ES-I3 (cell line): ENCODE measurements at regions not wholly inside any gene's neighbourhood (a gene's known extent, or its start where the extent isn't known, plus 50 kb on each side); places are given as distances from the start of the nearest gene placed in this dataset.
A peak's percentile ranks its signal among the peaks of the same experiment; 100 is the strongest.
"Not testable (repeated sequence)": the region's sequence is repeated elsewhere in the genome, so short reads cannot be mapped to it uniquely, and the experiment has no call there.

Experiments
- H3K36me3 ChIP-seq: 2 replicates; pipeline ENCODE4 v1.6.1; 2013; ENCODE audit warnings: mild to moderate bottlenecking, low read length, control low read depth, moderate library complexity; ENCODE audit not compliant: insufficient read depth
- H3K4me1 ChIP-seq: 2 replicates; pipeline ENCODE4 v1.6.1; 2013; ENCODE audit warnings: mild to moderate bottlenecking, control low read depth, low read length; ENCODE audit not compliant: insufficient read depth
- H3K9ac ChIP-seq: 2 replicates; pipeline ENCODE4 v1.6.1; 2013; ENCODE audit warnings: low read depth, mild to moderate bottlenecking, low read length, moderate library complexity
- H3K9me3 ChIP-seq: 2 replicates; pipeline ENCODE4 v1.6.1; 2013; ENCODE audit warnings: mild to moderate bottlenecking, low read length, moderate library complexity; ENCODE audit not compliant: control insufficient read depth, insufficient read depth

DNA sequence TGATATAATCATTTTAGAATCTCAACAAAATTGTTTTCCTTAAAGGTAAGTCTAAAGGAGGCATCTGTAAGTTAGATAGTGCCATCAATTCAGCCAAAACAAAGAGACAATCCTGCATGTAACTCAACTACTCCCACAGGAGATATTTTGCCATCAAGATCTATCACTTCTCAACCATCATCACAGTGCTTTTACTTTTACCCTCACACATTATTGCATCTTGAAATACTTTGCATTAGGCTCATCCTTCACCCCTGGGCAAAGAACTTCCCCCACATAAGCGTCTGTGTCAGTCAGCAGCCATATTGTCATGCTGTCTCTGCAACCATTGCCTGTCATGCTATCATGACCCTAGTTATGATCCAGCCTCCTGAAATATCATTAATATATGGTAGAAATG, 54.9 kb upstream of the NLGN1 start:
- no peaks in the 10 kb centered on the region for H3K4me1 ChIP-seq
- no peaks in the 10 kb centered on the region for H3K36me3 ChIP-seq
- no peaks in the 10 kb centered on the region for H3K9me3 ChIP-seq
- H3K9ac ChIP-seq = no peak overlapping the region

DNA sequence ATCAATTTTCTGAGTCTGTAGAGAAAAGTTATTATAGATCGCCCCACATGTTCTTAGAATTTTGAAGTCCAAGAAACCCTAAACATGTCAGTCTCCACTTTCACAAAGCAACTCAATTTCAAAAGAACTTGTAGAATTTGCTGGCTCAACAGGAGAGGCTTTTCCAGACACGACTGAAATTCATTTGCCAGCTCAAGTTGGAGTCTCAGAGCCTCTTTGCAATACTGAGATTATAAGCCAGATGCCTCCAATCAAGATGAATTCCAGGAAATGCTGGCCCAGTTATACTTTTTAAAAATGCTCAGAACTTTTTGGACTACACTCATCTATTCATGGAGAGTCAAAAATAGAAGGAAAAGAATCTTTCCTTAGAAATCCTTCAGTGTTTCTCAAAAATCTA, 56.9 kb upstream of the NLGN1 start:
- no peaks in the 10 kb centered on the region for H3K36me3 ChIP-seq
- H3K9ac ChIP-seq = no peak overlapping the region
- H3K9me3 ChIP-seq = no peaks in the 10 kb centered on the region
- H3K4me1 ChIP-seq = no peaks in the 10 kb centered on the region

DNA sequence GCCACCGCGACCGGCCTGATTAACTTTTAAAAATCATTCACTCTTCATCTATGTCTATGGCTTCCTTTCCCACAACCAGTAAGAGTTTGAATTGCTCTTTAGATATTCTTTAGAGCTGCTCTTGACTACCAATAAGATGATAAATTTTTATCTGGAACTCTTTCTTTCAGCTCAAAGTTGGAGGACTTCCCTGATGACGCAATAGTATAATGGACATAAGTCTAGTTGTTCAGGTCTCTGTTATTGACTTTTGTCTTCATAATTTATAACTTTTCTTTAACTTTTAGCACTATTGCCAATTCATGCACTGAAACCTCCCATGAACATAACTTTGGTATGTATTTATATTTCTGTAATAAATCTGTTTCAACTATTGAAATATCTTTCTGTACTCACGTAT, 61.3 kb upstream of the NLGN1 start:
- H3K4me1 ChIP-seq = no peaks in the 10 kb centered on the region
- no peaks in the 10 kb centered on the region for H3K36me3 ChIP-seq
- H3K9ac ChIP-seq = no peak overlapping the region
- H3K9me3 ChIP-seq = no peaks in the 10 kb centered on the region

DNA sequence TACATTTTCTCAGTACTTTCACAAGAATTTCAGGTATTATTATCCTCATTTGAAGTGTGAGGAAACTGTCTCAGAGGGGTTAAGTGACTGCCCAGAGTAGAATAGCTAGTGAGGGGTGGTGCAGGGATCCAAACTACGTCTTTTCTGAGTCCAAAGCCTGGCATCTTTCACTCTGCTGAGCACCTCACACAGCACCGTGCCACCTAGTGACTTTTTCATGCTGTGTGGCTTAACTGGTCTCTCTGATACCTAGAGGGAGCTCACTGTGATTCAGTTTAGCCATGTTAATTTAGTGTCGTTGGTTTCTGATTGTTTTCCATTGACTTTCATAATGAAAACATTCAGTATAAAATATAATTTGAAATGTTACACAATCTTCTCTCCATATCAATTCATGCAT, 91.4 kb upstream of the NLGN1 start:
- Histone ChIP-seq H3K4me1 (peaks cover 13% of the 10 kb centered on the region; the same call in 1 of the 2 replicates), H3K9ac (no peak overlapping the region)

DNA sequence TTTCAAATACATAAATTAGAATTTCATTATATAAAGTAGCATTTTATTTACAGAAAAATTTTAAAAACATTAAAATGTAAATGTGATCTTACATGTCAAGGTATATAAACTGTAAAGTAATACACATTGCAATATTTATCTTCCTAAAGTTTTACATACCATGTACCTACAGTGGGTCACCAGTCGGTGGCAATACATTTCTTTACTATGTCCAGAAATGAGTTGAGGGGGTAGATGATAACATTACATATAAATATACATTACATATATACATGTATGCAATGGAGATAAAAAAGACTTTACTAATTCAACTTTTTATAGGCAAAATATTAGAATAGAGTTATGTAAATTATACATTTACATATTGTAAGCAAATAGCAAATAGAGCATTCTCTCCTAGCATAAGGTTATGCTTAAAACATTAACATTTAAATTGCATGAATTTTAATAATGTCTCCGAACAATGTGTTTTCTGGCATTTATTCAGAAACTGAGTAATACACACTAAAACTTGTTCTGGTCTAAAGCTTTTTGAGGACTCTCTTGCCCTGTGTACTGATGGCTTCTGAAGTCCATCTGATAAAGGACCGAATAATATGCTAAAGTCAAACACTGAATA, 93.3 kb upstream of the NLGN1 start:
- H3K4me1 ChIP-seq = peaks cover 14% of the 10 kb centered on the region; the same call in 1 of the 2 replicates
- no peaks in the 10 kb centered on the region for H3K36me3 ChIP-seq
- H3K9me3 ChIP-seq = no peaks in the 10 kb centered on the region
- H3K9ac ChIP-seq = no peak overlapping the region

More for the DNA sequence above, 91.4 kb upstream of the NLGN1 start:
- H3K9me3 ChIP-seq = no peaks in the 10 kb centered on the region
- H3K36me3 ChIP-seq = no peaks in the 10 kb centered on the region

DNA sequence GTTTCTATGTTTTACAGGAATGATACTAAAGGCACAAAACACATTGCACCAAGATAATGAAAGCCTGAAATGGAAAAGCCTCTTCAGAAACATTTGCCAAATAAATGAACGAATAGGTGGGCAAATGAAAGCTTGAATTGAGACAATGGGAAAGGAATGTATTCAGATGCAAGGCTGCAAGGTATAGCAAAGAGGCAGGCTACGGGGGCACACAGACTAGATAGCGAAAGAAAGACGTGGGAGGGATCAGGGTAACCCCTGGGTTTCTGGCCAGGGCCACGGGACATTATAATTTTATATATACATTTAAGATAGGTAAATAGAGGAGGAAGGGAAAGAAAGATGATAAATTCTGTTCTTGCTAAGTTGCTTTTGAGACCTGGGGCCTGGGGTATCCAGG, 95.9 kb upstream of the NLGN1 start:
- Histone ChIP-seq H3K9ac (peak overlapping the region; percentile 12; the same call in 1 of the 2 replicates), H3K36me3 (no peaks in the 10 kb centered on the region), H3K4me1 (peaks cover 12% of the 10 kb centered on the region; the same call in 1 of the 2 replicates), H3K9me3 (no peaks in the 10 kb centered on the region)

DNA sequence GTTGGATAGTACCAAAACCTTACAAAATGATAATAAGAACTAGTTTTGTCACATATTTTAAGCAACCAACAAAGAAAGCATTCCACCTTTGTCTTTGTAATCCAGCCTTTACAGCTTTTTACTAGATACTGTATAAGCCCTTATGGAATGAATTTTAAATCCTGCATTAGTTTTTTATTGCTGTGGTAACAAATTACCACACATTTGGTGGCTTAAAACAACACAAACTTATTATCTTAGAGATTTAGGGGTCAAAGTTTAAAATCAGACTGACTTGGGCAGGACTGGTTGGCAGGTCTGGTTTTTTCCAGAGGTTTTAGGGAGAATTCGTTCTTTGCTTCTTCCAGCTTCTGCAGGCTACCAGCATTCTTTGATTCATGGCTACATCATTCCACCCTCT, 108.5 kb upstream of the NLGN1 start:
- no peaks in the 10 kb centered on the region for H3K36me3 ChIP-seq
- H3K4me1 ChIP-seq = no peaks in the 10 kb centered on the region
- no peaks in the 10 kb centered on the region for H3K9me3 ChIP-seq
- H3K9ac ChIP-seq = no peak overlapping the region

DNA sequence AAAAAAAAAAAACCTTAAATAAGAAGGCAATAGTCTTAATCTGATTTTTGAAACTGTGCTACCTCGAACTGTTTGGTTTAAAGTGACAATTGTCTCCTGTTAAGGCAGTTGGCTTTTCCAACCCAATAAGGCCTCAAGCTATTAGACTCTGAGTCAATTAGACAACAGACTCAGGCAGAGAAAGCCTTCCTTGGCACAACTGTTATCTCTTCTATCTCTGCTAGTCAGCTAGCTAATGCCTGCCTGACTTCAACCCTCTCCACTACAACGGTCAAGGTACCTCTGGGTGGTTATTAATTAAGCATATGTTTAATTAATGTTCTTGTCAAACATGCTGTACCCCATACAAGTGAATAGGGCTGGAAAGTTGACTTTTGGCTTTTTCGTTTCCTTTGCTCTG, 110.2 kb upstream of the NLGN1 start:
- no peaks in the 10 kb centered on the region for H3K36me3 ChIP-seq
- H3K4me1 ChIP-seq = peaks cover 3% of the 10 kb centered on the region; the same call in 1 of the 2 replicates
- H3K9ac ChIP-seq = no peak overlapping the region
- H3K9me3 ChIP-seq = no peaks in the 10 kb centered on the region

DNA sequence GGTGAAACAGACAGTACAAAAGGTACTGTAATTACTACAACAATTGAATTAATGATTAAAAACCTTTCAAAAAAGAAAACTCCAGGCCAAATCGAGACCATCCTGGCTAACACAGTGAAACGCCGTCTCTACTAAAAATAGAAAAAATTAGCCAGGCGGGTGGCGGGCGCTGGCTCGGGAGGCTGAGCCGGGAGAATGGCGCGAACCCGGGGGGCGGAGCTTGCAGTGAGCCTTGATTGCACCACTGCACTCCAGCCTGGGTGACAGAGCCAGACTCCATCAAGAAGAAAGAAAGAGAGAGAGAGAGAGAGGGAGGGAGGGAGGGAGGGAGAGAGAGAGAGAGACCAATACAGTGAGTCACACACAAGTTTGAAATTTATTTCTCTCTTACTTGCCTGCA, 111.0 kb upstream of the NLGN1 start:
- not testable (repeated sequence) for H3K9ac ChIP-seq, H3K9me3 ChIP-seq, H3K36me3 ChIP-seq, H3K4me1 ChIP-seq

DNA sequence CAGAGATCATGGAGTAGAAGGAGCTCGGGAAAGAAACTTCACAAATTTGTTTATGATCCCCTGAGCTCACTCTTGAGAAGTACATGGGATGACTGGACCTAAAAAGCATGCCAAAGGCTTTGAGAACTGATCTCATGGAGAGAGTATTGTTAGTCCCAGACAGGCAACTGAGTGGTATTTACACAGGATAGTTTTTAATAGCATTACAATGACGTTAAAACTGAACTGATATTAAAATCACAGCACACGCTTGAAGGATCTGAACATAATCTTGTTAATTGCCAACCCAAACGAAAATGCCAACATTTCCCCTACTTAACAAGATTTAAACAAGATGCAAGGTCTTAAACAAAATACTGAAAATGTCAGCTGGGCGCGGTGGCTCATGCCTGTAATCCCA, 113.2 kb upstream of the NLGN1 start:
- H3K4me1 ChIP-seq = peaks cover 3% of the 10 kb centered on the region; the same call in 1 of the 2 replicates

DNA sequence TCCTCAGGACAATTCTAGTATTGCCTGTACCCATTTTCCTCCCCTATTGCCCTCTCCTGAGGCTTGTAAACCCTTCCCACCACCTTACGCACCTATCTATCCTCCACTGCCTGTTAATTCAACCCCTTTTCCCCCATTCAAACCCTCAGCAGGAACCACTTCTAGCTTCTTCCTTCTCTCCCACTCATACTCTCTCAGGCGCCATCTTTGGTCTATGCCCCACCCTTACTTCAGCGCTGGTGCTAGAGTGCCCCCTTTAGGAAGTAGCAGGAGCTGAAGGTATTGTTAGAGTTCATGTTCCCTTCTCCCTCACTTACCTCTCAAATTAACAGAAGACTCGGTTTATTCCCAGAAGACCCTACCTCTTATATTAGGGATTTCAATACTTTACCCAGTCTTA, 121.8 kb upstream of the NLGN1 start:
- Histone ChIP-seq H3K4me1 (no peaks in the 10 kb centered on the region), H3K9ac (no peak overlapping the region), H3K9me3 (no peaks in the 10 kb centered on the region), H3K36me3 (no peaks in the 10 kb centered on the region)

More for the DNA sequence above, 113.2 kb upstream of the NLGN1 start:
- Histone ChIP-seq H3K9me3 (no peaks in the 10 kb centered on the region), H3K36me3 (no peaks in the 10 kb centered on the region), H3K9ac (no peak overlapping the region)

DNA sequence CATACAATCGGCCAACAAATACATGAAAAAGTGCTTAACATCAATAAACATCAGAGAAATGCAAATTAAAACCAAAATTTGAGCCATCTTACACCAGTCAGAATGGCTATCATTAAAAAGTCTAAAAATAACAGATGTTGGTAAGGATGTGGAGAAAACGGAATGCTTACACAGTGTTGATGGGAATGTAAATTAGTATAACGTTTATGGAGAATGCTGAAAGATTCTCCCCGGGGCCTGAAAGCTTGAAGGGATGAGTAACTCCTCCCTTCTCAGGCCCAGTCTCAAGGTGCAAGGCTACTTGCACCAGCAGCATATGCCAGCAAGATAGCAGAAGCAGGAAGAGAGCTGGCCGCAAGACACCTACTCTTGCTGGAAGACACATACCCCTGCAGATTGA, 123.7 kb upstream of the NLGN1 start:
- H3K36me3 ChIP-seq = no peaks in the 10 kb centered on the region
- no peaks in the 10 kb centered on the region; the same call in 1 of the 2 replicates for H3K4me1 ChIP-seq
- H3K9ac ChIP-seq = no peak overlapping the region
- no peaks in the 10 kb centered on the region for H3K9me3 ChIP-seq

DNA sequence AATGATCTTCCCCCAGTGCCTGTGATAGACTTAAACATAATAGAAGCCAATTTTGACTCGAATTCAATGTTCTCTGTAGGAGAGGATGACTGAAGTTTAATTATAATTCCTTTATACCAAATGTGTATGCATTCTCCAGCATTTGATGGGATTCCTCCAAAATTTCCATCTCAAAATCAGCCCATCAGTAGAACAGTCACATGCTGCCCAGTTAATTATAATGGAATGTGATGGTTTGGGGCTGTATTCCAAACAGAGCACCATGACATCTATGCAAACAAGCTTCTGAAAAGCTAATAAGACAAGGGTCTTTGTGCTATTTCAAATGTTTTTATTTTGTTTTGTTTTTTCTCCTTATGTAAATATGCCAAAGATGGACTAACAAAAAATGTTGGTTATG, 127.7 kb upstream of the SPATA16 start:
- no peak overlapping the region for H3K9ac ChIP-seq

DNA sequence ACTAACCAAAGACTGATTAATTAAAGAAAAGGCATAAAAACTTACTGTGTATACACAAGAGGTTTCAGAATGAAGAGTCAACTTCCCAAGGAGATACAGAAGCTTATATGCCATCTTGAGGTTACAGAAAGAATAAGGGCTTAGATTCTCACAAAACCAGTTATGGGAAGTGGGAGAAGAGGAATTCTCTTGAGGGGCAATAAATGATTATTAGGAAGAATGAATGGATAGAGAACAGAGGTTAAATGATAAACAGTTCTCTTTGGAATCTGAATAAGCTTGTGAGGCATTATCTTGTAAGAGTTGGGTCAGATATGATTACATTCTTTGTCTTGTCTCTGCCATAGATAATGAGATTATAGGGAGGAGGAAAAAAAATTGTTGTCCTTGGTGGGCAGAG, 126.7 kb upstream of the SPATA16 start:
- peaks cover 2% of the 10 kb centered on the region; the same call in 1 of the 2 replicates for H3K4me1 ChIP-seq
- no peak overlapping the region for H3K9ac ChIP-seq
- H3K9me3 ChIP-seq = no peaks in the 10 kb centered on the region
- H3K36me3 ChIP-seq = no peaks in the 10 kb centered on the region

More for the DNA sequence above, 127.7 kb upstream of the SPATA16 start:
- peaks cover 2% of the 10 kb centered on the region; the same call in 1 of the 2 replicates for H3K4me1 ChIP-seq
- no peaks in the 10 kb centered on the region for H3K36me3 ChIP-seq
- H3K9me3 ChIP-seq = no peaks in the 10 kb centered on the region

DNA sequence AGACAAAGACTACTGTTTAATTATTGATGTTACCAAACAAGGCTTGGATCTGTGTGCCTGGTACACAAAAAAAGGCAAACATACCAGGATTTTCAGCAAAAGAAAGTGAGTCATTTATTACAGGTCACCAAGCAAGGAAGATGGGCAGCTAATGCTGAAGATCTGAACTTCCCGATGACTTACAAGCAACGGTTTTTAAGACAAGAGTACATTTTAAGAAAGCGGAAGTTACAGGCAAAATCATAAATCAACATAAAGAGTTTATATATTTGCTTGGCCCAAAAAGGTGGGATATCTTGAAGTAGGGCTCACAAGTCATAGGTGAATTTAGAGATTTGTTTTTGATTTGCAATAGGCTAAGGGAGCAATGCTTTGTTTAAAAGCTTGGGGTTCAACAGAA, 125.4 kb upstream of the SPATA16 start:
- Histone ChIP-seq H3K4me1 (peaks cover 2% of the 10 kb centered on the region; the same call in 1 of the 2 replicates), H3K9me3 (no peaks in the 10 kb centered on the region), H3K36me3 (no peaks in the 10 kb centered on the region), H3K9ac (no peak overlapping the region)
